HCT116 (cell line): ENCODE measurements at regions not wholly inside any gene's neighbourhood (a gene's known extent, or its start where the extent isn't known, plus 50 kb on each side); places are given as distances from the start of the nearest gene placed in this dataset.

Source experiments
- ATAC-seq: fragments of 200-7000 bp; cut with Tn5 transposase; 2 replicates; pipeline ENCODE4 v1.9.1; 2020; ENCODE audit warnings: mild to moderate bottlenecking, moderate library complexity
- BruUV-seq: library from RNA; stranded (reverse); fragments of 400-500 nt; replicated peaks from 2 replicates; lab custom pipeline; 2021; lab: Mats Ljungman, UMichigan
- CTCF ChIA-PET: fragments of 300-600 bp; sonication (Branson Sonifier 250); formaldehyde crosslinking; loops from one replicate; lab custom pipeline; 2021; ENCODE audit warnings: antibody characterized with exemption; lab: Charles Lee
- POLR2A ChIA-PET: fragments of 300-600, 350-600 bp; sonication (Branson Sonifier 250); formaldehyde crosslinking; loops from one replicate; lab custom pipeline; 2021; ENCODE audit warnings: antibody characterized with exemption; lab: Charles Lee
- RAD21 ChIA-PET, 2 experiments: fragments of 300-600 bp; sonication (Branson Sonifier 250); formaldehyde crosslinking; loops; one replicate each; lab custom pipeline; 2023; ENCODE audit warnings: low total read pairs in 2 of 2; ENCODE audit not compliant: uncharacterized antibody in 2 of 2, unreplicated experiment in 2 of 2, low non-redundant PET in 1 of 2; lab: Charles Lee
- DNase-seq: peaks from one replicate; pipeline ENCODE4 v3.0.0-alpha.2; 2010; ENCODE audit warnings: low read depth, low spot score
- H2AFZ ChIP-seq: fragments of 200-600 bp; shearing (Covaris generic), sonication (generic); 2 replicates; pipeline ENCODE4 v1.6.1; 2017; ENCODE audit warnings: low read depth, mixed run types, mixed read lengths, antibody characterized with exemption, low read length; ENCODE audit not compliant: poor library complexity, severe bottlenecking
- H3K27ac ChIP-seq: 2 replicates; pipeline ENCODE4 v1.5.1; 2012; ENCODE audit warnings: low read depth, low read length
- H3K27me3 ChIP-seq: fragments of 200-600 bp; sonication (generic); 2 replicates; pipeline ENCODE4 v1.6.1; 2016; ENCODE audit warnings: mixed run types, low read length, mixed read lengths; ENCODE audit not compliant: insufficient read depth
- H3K36me3 ChIP-seq, 2 experiments: fragments of 200-500 bp in 1 of 2; fragments of 200-600 bp in 1 of 2; sonication (Bioruptor generic) in 1 of 2; sonication (generic) in 1 of 2; 2 replicates each; pipeline versions ENCODE4 v1.5.1 to v1.6.1; 2014 to 2016; ENCODE audit warnings: low read length in 2 of 2, inconsistent platforms in 1 of 2, mixed read lengths in 1 of 2, mixed run types in 1 of 2; ENCODE audit not compliant: insufficient read depth in 2 of 2, control insufficient read depth in 1 of 2
- H3K4me1 ChIP-seq, 2 experiments: fragments of 200-600 bp in 1 of 2; sonication (generic) in 1 of 2; 2 replicates each; pipeline versions ENCODE4 v1.5.1 to v1.6.1; 2012 to 2017; ENCODE audit warnings: low read length in 2 of 2, inconsistent platforms in 1 of 2, mild to moderate bottlenecking in 1 of 2, mixed read lengths in 1 of 2, mixed run types in 1 of 2, moderate library complexity in 1 of 2; ENCODE audit not compliant: insufficient read depth in 2 of 2, control insufficient read depth in 1 of 2
- H3K4me2 ChIP-seq: fragments of 200-600 bp; sonication (generic); 2 replicates; pipeline ENCODE4 v1.6.1; 2017; ENCODE audit warnings: mixed run types, low read length, mixed read lengths
- H3K4me3 ChIP-seq, 2 experiments: fragments of 200-600 bp in 1 of 2; sonication (generic) in 1 of 2; replicated peaks in 1 of 2; 2 replicates each; pipeline ENCODE4 v1.5.1; 2011 to 2016; ENCODE audit warnings: low read length in 2 of 2, control low read depth in 1 of 2, low read depth in 1 of 2, mild to moderate bottlenecking in 1 of 2, mixed read lengths in 1 of 2, mixed run types in 1 of 2
- H3K79me2 ChIP-seq: fragments of 200-600 bp; sonication (generic); 2 replicates; pipeline ENCODE4 v1.6.1; 2017; ENCODE audit warnings: mild to moderate bottlenecking, mixed run types, low read length, moderate library complexity, mixed read lengths; ENCODE audit not compliant: insufficient read depth
- H3K9ac ChIP-seq: fragments of 200-600 bp; sonication (generic); 2 replicates; pipeline ENCODE4 v1.6.1; 2016; ENCODE audit warnings: low read length, mixed read lengths
- H3K9me2 ChIP-seq: fragments of 200-600 bp; sonication (generic), shearing (Covaris generic); 2 replicates; pipeline ENCODE4 v1.6.1; 2017; ENCODE audit warnings: mixed run types, mild to moderate bottlenecking, moderate library complexity; ENCODE audit not compliant: insufficient read depth
- H3K9me3 ChIP-seq, 2 experiments: fragments of 200-500 bp in 1 of 2; fragments of 200-600 bp in 1 of 2; sonication (Bioruptor generic) in 1 of 2; sonication (generic) in 1 of 2; 2 replicates each; pipeline ENCODE4 v1.6.1; 2014 to 2017; ENCODE audit warnings: low read length in 2 of 2, mixed read lengths in 2 of 2, inconsistent platforms in 1 of 2, low read depth in 1 of 2, mild to moderate bottlenecking in 1 of 2, mixed run types in 1 of 2, moderate library complexity in 1 of 2; ENCODE audit not compliant: control insufficient read depth in 1 of 2, insufficient read depth in 1 of 2
- H4K20me1 ChIP-seq: fragments of 200-600 bp; sonication (generic), shearing (Covaris generic); 2 replicates; pipeline ENCODE4 v1.6.1; 2017; ENCODE audit warnings: mixed run types, mild to moderate bottlenecking, moderate library complexity; ENCODE audit not compliant: insufficient read depth
- CEBPB ChIP-seq: IDR thresholded peaks from 2 replicates; pipeline ENCODE4 v1.6.1; 2012; ENCODE audit warnings: low read depth
- EGR1 ChIP-seq: IDR thresholded peaks from 2 replicates; pipeline ENCODE4 v1.6.1; 2012; ENCODE audit warnings: low read depth
- ELF1 ChIP-seq: IDR thresholded peaks from 2 replicates; pipeline ENCODE4 v1.6.1; 2012; ENCODE audit warnings: low read depth, borderline replicate concordance
- EZH2 ChIP-seq: fragments of 200-600 bp; sonication (generic); IDR thresholded peaks from 2 replicates; pipeline ENCODE4 v1.6.1; 2017; ENCODE audit warnings: antibody characterized with exemption, mixed run types
- EZH2phosphoT487 ChIP-seq: fragments of 200-600 bp; IDR thresholded peaks from 2 replicates; pipeline ENCODE4 v1.6.1; 2018; ENCODE audit warnings: antibody characterized with exemption, borderline replicate concordance
- POLR2A ChIP-seq: IDR thresholded peaks from 2 replicates; pipeline ENCODE4 v1.7.0; 2011; ENCODE audit warnings: borderline replicate concordance; ENCODE audit not compliant: insufficient read depth, insufficient read length; ENCODE audit errors: extremely low read depth
- POLR2AphosphoS5 ChIP-seq: IDR thresholded peaks from 2 replicates; pipeline ENCODE4 v1.6.1; 2011; ENCODE audit warnings: mild to moderate bottlenecking, low read depth, low read length, moderate library complexity
- RAD21 ChIP-seq: IDR thresholded peaks from 2 replicates; pipeline ENCODE4 v1.6.1; 2012; ENCODE audit warnings: low read depth, mild to moderate bottlenecking
- SIN3A ChIP-seq: IDR thresholded peaks from 2 replicates; pipeline ENCODE4 v1.6.1; 2012; ENCODE audit warnings: low read depth
- SP1 ChIP-seq: IDR thresholded peaks from 2 replicates; pipeline ENCODE4 v1.6.1; 2012; ENCODE audit warnings: low read depth
- SRF ChIP-seq: IDR thresholded peaks from 2 replicates; pipeline ENCODE4 v1.6.1; 2012; ENCODE audit warnings: low read depth
- TCF7L2 ChIP-seq: IDR thresholded peaks from 2 replicates; pipeline ENCODE4 v1.7.0; 2011; ENCODE audit warnings: borderline replicate concordance, inconsistent platforms; ENCODE audit not compliant: insufficient read depth, insufficient read length; ENCODE audit errors: extremely low read depth
- YY1 ChIP-seq: IDR thresholded peaks from 2 replicates; pipeline ENCODE4 v1.6.1; 2011; ENCODE audit warnings: low read length, low read depth, moderate library complexity, mild to moderate bottlenecking; ENCODE audit not compliant: insufficient replicate concordance; ENCODE audit errors: extremely low read depth
- ZFX ChIP-seq: fragments of 450-650 bp; IDR thresholded peaks from 2 replicates; pipeline ENCODE4 v1.6.1; 2017
- ZNF274 ChIP-seq: fragments of 200-500 bp; sonication (Bioruptor generic); IDR thresholded peaks from 2 replicates; pipeline ENCODE4 v1.6.1; 2014; ENCODE audit warnings: mild to moderate bottlenecking, low read depth, low read length, inconsistent platforms
- intact Hi-C: fragments of 100-400 bp; cut with micrococcal nuclease; formaldehyde crosslinking; loops from 2 replicates; pipeline ENCODE4 v1.10.0; 2022
- TF ChIP-seq, protein P1 (sequence below): IDR thresholded peaks from 2 replicates; pipeline ENCODE4 v1.6.1; 2011; ENCODE audit warnings: mild to moderate bottlenecking, low read length, moderate library complexity; ENCODE audit not compliant: insufficient replicate concordance; ENCODE audit errors: extremely low read depth
- TF ChIP-seq, protein P2 (sequence below): IDR thresholded peaks from 2 replicates; pipeline ENCODE4 v1.6.1; 2012
- TF ChIP-seq, protein P3 (sequence below): IDR thresholded peaks from 2 replicates; pipeline ENCODE4 v1.6.1; 2012

DNA sequence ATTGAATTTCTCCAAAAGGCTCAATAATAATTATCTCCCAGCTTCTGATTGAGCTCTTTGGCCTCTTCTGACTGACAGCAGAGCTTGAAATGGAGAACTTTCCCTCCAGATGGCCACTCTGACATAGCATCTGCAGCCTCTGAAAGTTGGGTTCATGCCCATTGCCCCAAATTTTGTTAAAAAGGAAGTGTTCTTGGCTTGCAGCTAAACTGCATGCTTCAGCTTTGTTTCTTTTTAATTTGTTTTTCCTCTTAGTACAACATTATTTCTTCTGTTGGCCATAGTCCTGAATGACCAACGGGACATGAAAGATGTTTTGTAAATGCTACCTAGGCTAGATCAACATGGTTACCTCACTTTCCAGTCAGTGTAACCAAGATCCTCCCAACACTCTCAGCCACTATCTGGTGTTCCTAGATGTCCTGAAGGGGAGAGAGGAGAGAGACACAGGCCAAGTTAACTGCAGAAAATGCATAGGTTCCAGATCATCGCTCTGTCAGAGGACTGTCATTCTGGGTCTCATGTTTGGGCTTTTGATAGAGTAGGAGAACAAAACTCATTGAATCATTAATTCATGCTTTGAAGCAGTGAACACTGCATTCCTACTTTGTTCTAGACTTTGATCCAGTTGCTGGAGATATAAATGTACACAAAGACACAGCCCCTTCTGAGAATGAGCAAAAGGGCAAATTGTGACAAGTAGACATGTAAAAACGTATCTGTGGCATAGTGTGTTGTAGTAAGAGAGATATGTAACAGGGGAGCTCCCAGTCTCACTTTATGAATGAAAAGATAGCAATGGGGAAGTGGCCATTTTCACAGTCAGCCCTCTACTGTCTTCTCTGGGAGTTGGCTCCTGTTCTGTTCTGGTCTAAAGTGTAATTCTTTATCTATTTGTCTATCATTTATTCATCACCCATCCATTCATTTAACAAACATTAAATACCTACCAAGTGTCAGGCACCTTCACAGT, 156.2 kb downstream of the ZNF621 start (continued):
- TF ChIP-seq, protein P1, sequence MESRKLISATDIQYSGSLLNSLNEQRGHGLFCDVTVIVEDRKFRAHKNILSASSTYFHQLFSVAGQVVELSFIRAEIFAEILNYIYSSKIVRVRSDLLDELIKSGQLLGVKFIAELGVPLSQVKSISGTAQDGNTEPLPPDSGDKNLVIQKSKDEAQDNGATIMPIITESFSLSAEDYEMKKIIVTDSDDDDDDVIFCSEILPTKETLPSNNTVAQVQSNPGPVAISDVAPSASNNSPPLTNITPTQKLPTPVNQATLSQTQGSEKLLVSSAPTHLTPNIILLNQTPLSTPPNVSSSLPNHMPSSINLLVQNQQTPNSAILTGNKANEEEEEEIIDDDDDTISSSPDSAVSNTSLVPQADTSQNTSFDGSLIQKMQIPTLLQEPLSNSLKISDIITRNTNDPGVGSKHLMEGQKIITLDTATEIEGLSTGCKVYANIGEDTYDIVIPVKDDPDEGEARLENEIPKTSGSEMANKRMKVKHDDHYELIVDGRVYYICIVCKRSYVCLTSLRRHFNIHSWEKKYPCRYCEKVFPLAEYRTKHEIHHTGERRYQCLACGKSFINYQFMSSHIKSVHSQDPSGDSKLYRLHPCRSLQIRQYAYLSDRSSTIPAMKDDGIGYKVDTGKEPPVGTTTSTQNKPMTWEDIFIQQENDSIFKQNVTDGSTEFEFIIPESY = no peak
- TF ChIP-seq, protein P2, sequence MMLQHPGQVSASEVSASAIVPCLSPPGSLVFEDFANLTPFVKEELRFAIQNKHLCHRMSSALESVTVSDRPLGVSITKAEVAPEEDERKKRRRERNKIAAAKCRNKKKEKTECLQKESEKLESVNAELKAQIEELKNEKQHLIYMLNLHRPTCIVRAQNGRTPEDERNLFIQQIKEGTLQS = no peak
- TF ChIP-seq SIN3A = no peak

DNA sequence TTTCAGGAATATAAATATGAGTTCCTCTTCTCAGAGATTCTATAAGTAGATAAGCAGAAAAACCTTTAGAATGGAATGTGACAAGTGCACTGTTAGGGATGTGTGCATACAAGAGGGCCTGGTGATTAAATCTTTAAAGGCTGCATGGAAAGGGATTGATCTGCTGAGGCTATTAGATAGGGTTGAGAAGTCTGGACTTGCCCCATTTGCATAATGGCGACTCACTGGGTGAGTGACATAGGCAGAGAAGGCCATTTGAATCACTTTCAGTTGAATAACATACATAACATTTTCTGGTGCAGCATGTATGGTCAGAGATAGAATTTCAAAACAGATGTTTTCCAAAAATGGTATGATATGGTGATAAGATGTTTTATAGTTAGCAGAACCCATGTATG, 156.9 kb downstream of the ZNF621 start:
- no peak overlapping the region for H2AFZ ChIP-seq
- no peaks in the 10 kb centered on the region for H3K79me2 ChIP-seq
- RAD21 ChIA-PET = no interaction called here
- TF ChIP-seq SRF (no peak), CEBPB (no peak), YY1 (no peak), ZFX (no peak), SP1 (no peak), POLR2A (no peak), TCF7L2 (no peak), EZH2phosphoT487 (no peak), ZNF274 (no peak), EZH2 (no peak), RAD21 (no peak), POLR2AphosphoS5 (no peak), EGR1 (no peak), SIN3A (no peak), ELF1 (no peak)
- TF ChIP-seq, protein P1 = no peak
- TF ChIP-seq, protein P2 = no peak
- TF ChIP-seq, protein P3, sequence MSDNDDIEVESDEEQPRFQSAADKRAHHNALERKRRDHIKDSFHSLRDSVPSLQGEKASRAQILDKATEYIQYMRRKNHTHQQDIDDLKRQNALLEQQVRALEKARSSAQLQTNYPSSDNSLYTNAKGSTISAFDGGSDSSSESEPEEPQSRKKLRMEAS = no peak
- no peak for DNase-seq
- no peak overlapping the region for H3K27ac ChIP-seq
- H4K20me1 ChIP-seq = no peaks in the 10 kb centered on the region
- no peaks in the 10 kb centered on the region for H3K36me3 ChIP-seq
- CTCF ChIA-PET = no interaction called here
- no peak for ATAC-seq
- H3K4me3 ChIP-seq = no peak overlapping the region
- POLR2A ChIA-PET = no interaction called here
- no peaks in the 10 kb centered on the region for H3K9me2 ChIP-seq
- H3K27me3 ChIP-seq = peaks cover 7% of the 10 kb centered on the region
- H3K4me1 ChIP-seq = no peaks in the 10 kb centered on the region
- H3K9ac ChIP-seq = no peak overlapping the region
- no peaks in the 10 kb centered on the region for H3K9me3 ChIP-seq
- no TSS peak for BruUV-seq
- H3K4me2 ChIP-seq = no peak overlapping the region
- intact Hi-C loops = no loop called here
